ENCODE measurements at regions not wholly inside any gene's neighbourhood (a gene's known extent, or its start where the extent isn't known, plus 50 kb on each side); places are given as distances from the start of the nearest gene placed in this dataset.

DNA sequence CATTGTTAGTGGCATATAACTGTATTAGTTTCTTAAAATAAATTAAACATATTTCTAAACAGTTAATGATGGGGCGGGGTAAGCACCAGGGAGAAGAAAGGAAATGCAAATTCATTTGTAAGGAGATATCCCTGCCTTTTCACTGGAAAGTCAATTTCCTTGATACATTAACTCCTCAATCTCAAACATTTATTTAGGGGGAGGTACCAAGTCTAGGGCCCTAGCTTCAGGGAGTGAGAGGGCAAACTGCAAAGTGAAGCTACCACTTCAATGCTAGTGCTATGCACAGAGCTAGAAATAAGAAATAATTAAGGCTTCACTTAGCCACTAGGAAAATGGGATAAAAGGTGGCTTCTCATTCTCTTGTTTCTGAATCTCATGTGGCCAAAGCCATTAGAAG is 115.3 kb upstream of the FNDC3A start:
- Histone ChIP-seq H3K27ac (ENCODE audit: low read depth) (no peak overlapping the region), H3F3A (replicated peaks; ENCODE audit: low read depth) (no peaks in the 10 kb centered on the region), H3K9me2 (ENCODE audit: insufficient read depth) (peaks cover 10% of the 10 kb centered on the region), H3K4me2 (peak overlapping the region; percentile 18; the same call in 1 of the 2 replicates), H3K4me1 (ENCODE audit: insufficient read depth) (peaks cover 31% of the 10 kb centered on the region), H3K79me2 (replicated peaks; ENCODE audit: insufficient read depth) (no peaks in the 10 kb centered on the region), H3K36me3 (ENCODE audit: insufficient read depth) (no peaks in the 10 kb centered on the region), H2AFZ (no peak overlapping the region), H3K4me3 (no peak overlapping the region), H3K27me3 (ENCODE audit: insufficient read depth) (no peaks in the 10 kb centered on the region), H4K20me1 (replicated peaks; ENCODE audit: insufficient read depth) (no peaks in the 10 kb centered on the region; the same call in 1 of the 2 replicates)
- ATAC-seq: no peak; the same call in 2 of the 3 replicates
- Mint-ChIP-seq H3K4me3 (no peak overlapping the region), H3K27ac (no peak overlapping the region), H3K4me1 (peaks cover 19% of the 10 kb centered on the region), H3K36me3 (ENCODE audit: low read depth) (no peaks in the 10 kb centered on the region), H3K9me3 (no peaks in the 10 kb centered on the region), H3K27me3 (ENCODE audit: insufficient read depth, low read depth, poor library complexity) (peaks cover 3% of the 10 kb centered on the region)
- DNase-seq (ENCODE audit: low spot score): no peak
- TF ChIP-seq, protein P1, sequence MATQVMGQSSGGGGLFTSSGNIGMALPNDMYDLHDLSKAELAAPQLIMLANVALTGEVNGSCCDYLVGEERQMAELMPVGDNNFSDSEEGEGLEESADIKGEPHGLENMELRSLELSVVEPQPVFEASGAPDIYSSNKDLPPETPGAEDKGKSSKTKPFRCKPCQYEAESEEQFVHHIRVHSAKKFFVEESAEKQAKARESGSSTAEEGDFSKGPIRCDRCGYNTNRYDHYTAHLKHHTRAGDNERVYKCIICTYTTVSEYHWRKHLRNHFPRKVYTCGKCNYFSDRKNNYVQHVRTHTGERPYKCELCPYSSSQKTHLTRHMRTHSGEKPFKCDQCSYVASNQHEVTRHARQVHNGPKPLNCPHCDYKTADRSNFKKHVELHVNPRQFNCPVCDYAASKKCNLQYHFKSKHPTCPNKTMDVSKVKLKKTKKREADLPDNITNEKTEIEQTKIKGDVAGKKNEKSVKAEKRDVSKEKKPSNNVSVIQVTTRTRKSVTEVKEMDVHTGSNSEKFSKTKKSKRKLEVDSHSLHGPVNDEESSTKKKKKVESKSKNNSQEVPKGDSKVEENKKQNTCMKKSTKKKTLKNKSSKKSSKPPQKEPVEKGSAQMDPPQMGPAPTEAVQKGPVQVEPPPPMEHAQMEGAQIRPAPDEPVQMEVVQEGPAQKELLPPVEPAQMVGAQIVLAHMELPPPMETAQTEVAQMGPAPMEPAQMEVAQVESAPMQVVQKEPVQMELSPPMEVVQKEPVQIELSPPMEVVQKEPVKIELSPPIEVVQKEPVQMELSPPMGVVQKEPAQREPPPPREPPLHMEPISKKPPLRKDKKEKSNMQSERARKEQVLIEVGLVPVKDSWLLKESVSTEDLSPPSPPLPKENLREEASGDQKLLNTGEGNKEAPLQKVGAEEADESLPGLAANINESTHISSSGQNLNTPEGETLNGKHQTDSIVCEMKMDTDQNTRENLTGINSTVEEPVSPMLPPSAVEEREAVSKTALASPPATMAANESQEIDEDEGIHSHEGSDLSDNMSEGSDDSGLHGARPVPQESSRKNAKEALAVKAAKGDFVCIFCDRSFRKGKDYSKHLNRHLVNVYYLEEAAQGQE (IDR thresholded peaks at IDR 0.05; ENCODE audit: unreplicated experiment): no peak
- no peak for TF ChIP-seq EZH2 (IDR thresholded peaks at IDR 0.05; ENCODE audit: low read depth, unreplicated experiment)
- no peak for TF ChIP-seq STAT1 (IDR thresholded peaks at IDR 0.05; ENCODE audit: unreplicated experiment)
- TF ChIP-seq NANOG (IDR thresholded peaks at IDR 0.05; ENCODE audit: borderline replicate concordance): no peak
- TF ChIP-seq, protein P2, sequence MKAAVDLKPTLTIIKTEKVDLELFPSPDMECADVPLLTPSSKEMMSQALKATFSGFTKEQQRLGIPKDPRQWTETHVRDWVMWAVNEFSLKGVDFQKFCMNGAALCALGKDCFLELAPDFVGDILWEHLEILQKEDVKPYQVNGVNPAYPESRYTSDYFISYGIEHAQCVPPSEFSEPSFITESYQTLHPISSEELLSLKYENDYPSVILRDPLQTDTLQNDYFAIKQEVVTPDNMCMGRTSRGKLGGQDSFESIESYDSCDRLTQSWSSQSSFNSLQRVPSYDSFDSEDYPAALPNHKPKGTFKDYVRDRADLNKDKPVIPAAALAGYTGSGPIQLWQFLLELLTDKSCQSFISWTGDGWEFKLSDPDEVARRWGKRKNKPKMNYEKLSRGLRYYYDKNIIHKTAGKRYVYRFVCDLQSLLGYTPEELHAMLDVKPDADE (IDR thresholded peaks at IDR 0.05): no peak

GRCh38 chr13:48862572-48862971 is 113.1 kb upstream of the FNDC3A start:
- H3K4me1 ChIP-seq (ENCODE audit: insufficient read depth): peaks cover 27% of the 10 kb centered on the region
- H3K4me2 ChIP-seq: no peak overlapping the region
- Mint-ChIP-seq H3K4me3 (no peak overlapping the region), H3K36me3 (ENCODE audit: low read depth) (no peaks in the 10 kb centered on the region), H3K4me1 (peaks cover 19% of the 10 kb centered on the region), H3K27me3 (ENCODE audit: insufficient read depth, low read depth, poor library complexity) (peaks cover 3% of the 10 kb centered on the region), H3K27ac (no peak overlapping the region), H3K9me3 (no peaks in the 10 kb centered on the region)
- no peaks in the 10 kb centered on the region for H3K79me2 ChIP-seq (replicated peaks; ENCODE audit: insufficient read depth)
- H3K27me3 ChIP-seq (ENCODE audit: insufficient read depth): no peaks in the 10 kb centered on the region
- H3F3A ChIP-seq (replicated peaks; ENCODE audit: low read depth): no peaks in the 10 kb centered on the region
- DNase-seq (ENCODE audit: low spot score): no peak
- H3K27ac ChIP-seq (ENCODE audit: low read depth): no peak overlapping the region
- H3K36me3 ChIP-seq (ENCODE audit: insufficient read depth): no peaks in the 10 kb centered on the region
- no peak for ATAC-seq
- no peaks in the 10 kb centered on the region; the same call in 1 of the 2 replicates for H4K20me1 ChIP-seq (replicated peaks; ENCODE audit: insufficient read depth)
- no peak overlapping the region for H3K4me3 ChIP-seq
- no peak overlapping the region for H2AFZ ChIP-seq
- H3K9me2 ChIP-seq (ENCODE audit: insufficient read depth): peaks cover 14% of the 10 kb centered on the region
- TF ChIP-seq EZH2phosphoT487 (IDR thresholded peaks at IDR 0.05; ENCODE audit: unreplicated experiment) (no peak), EZH2 (IDR thresholded peaks at IDR 0.05; ENCODE audit: low read depth, unreplicated experiment) (no peak), STAT1 (IDR thresholded peaks at IDR 0.05; ENCODE audit: unreplicated experiment) (no peak), POLR2AphosphoS5 (IDR thresholded peaks at IDR 0.05; ENCODE audit: low read depth) (no peak), JUNB (IDR thresholded peaks at IDR 0.05; ENCODE audit: unreplicated experiment) (no peak), ZNF114 (CRISPR knock-in tag; IDR thresholded peaks at IDR 0.05) (no peak), ZNF331 (CRISPR knock-in tag; IDR thresholded peaks at IDR 0.05; ENCODE audit: low read depth) (no peak), CREB1 (CRISPR knock-in tag; IDR thresholded peaks at IDR 0.05; ENCODE audit: low read depth) (no peak)
- TF ChIP-seq, protein P2 (IDR thresholded peaks at IDR 0.05): no peak
- TF ChIP-seq, protein P3, sequence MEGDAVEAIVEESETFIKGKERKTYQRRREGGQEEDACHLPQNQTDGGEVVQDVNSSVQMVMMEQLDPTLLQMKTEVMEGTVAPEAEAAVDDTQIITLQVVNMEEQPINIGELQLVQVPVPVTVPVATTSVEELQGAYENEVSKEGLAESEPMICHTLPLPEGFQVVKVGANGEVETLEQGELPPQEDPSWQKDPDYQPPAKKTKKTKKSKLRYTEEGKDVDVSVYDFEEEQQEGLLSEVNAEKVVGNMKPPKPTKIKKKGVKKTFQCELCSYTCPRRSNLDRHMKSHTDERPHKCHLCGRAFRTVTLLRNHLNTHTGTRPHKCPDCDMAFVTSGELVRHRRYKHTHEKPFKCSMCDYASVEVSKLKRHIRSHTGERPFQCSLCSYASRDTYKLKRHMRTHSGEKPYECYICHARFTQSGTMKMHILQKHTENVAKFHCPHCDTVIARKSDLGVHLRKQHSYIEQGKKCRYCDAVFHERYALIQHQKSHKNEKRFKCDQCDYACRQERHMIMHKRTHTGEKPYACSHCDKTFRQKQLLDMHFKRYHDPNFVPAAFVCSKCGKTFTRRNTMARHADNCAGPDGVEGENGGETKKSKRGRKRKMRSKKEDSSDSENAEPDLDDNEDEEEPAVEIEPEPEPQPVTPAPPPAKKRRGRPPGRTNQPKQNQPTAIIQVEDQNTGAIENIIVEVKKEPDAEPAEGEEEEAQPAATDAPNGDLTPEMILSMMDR (conservative IDR thresholded peaks at IDR 0.05; ENCODE audit: low read depth in 2 of 2): no peak
- TF ChIP-seq, protein P1 (IDR thresholded peaks at IDR 0.05; ENCODE audit: unreplicated experiment): no peak
